Esophagus muscularis mucosa (tissue), 3 donors: ENCODE measurements at regions not wholly inside any gene's neighbourhood (a gene's known extent, or its start where the extent isn't known, plus 50 kb on each side); places are given as distances from the start of the nearest gene placed in this dataset.

Experiments
- POLR2A ChIP-seq: fragments of 450-650 bp; IDR thresholded peaks from one replicate; pipeline ENCODE4 v1.6.1; 2017; ENCODE audit warnings: antibody characterized with exemption, moderate library complexity, mild to moderate bottlenecking, low read depth
- POLR2AphosphoS5 ChIP-seq, 2 donors: sonication (generic); formaldehyde crosslinking; IDR thresholded peaks; one replicate each; pipeline ENCODE4 v1.6.1; 2017; ENCODE audit warnings: antibody characterized with exemption in 2 of 2
- TF ChIP-seq, protein P1 (sequence below), 3 experiments: fragments of 200-600 bp in 2 of 3; fragments of 450-650 bp in 1 of 3; sonication (generic) in 2 of 3; IDR thresholded peaks; one replicate each; pipeline ENCODE4 v1.5.1; 2017 to 2019; ENCODE audit warnings: antibody characterized with exemption in 3 of 3, mild to moderate bottlenecking in 2 of 3, moderate library complexity in 1 of 3

DNA sequence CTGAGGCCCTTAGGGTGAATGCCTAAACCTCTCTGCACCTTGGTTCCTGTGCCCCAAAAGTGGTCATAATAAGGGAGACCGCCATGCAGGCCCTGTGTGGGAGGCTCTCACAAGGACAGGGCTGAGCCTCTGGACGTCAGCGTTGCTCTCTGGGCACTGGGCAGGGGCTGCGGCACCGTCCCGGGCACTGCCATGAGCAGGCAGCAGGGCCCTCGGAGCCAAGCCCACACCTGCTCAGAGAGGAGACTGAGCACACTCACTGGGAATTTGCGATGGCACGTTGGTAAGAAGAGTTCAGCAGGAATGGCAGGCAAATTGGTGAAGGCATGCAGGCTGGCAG is 123.4 kb downstream of the HMX1 start:
- TF ChIP-seq, protein P1, sequence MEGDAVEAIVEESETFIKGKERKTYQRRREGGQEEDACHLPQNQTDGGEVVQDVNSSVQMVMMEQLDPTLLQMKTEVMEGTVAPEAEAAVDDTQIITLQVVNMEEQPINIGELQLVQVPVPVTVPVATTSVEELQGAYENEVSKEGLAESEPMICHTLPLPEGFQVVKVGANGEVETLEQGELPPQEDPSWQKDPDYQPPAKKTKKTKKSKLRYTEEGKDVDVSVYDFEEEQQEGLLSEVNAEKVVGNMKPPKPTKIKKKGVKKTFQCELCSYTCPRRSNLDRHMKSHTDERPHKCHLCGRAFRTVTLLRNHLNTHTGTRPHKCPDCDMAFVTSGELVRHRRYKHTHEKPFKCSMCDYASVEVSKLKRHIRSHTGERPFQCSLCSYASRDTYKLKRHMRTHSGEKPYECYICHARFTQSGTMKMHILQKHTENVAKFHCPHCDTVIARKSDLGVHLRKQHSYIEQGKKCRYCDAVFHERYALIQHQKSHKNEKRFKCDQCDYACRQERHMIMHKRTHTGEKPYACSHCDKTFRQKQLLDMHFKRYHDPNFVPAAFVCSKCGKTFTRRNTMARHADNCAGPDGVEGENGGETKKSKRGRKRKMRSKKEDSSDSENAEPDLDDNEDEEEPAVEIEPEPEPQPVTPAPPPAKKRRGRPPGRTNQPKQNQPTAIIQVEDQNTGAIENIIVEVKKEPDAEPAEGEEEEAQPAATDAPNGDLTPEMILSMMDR (IDR thresholded peaks at IDR 0.05), result no peak
- TF ChIP-seq POLR2AphosphoS5 (IDR thresholded peaks at IDR 0.05) (no peak), POLR2A (no peak)
